ENCODE measurements at regions not wholly inside any gene's neighbourhood (a gene's known extent, or its start where the extent isn't known, plus 50 kb on each side); places are given as distances from the start of the nearest gene placed in this dataset.

DNA sequence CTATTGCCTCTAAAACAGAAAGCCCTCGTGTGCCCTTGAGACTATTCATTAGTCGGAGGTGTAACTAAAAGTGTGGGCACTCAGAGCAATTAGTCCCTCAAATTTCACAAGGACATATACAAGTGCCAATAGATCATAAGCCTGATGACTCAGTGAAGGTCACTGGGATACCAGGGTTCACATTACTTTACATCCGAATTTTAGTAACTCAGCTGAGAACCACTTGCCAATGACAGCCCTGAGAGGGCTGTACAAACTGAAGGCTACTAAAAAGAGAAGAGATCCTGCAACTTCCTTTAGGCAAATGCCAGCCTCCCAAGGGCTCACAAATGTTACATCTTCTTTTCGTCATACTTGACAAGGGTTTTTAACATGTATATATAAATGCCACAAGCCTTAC lies 369.6 kb downstream of the TENT5A start:
- 92% methylated on average over 4 of the region's 4 CpGs; no CpG with 5 or more reads in 1 of the 2 experiments for WGBS, 2 experiments (ENCODE audit: extremely low coverage in 1 of 2, insufficient coverage in 1 of 2, insufficient read length in 1 of 2, insufficient replicate concordance in 2 of 2, low coverage in 1 of 2, low lambda C conversion rate in 2 of 2, missing lambda C conversion rate in 1 of 2)

More for the DNA sequence above, 369.6 kb downstream of the TENT5A start:
- H3K4me1 ChIP-seq (replicated peaks in 1 of 4; ENCODE audit: control insufficient read depth in 3 of 4, insufficient read depth in 4 of 4, low read length in 3 of 4) = no peaks in the 10 kb centered on the region
- no peak overlapping the region for H2BK5ac ChIP-seq (ENCODE audit: low read depth, low read length)
- H4K5ac ChIP-seq (ENCODE audit: insufficient read length, low read depth, low read length) = no peak overlapping the region
- H2AFZ ChIP-seq (ENCODE audit: low read length) = no peak overlapping the region
- H2BK15ac ChIP-seq (ENCODE audit: low read length) = no peak overlapping the region
- H3K4me2 ChIP-seq (ENCODE audit: insufficient read depth in 1 of 2, low read depth in 2 of 2, low read length in 2 of 2) = no peak overlapping the region
- H4K8ac ChIP-seq (ENCODE audit: extremely low read depth, insufficient read depth, low read length) = no peak overlapping the region
- H3K23ac ChIP-seq (ENCODE audit: insufficient read length) = no peak overlapping the region
- H2BK20ac ChIP-seq (ENCODE audit: low read length) = no peak overlapping the region
- no peaks in the 10 kb centered on the region for H4K20me1 ChIP-seq (replicated peaks in 1 of 2; ENCODE audit: control insufficient read depth in 1 of 2, insufficient read depth in 2 of 2, low read length in 2 of 2)
- H3K56ac ChIP-seq (replicated peaks; ENCODE audit: insufficient read length, low read depth, low read length) = no peak overlapping the region
- no peak overlapping the region for H3K27ac ChIP-seq (ENCODE audit: low read depth, low read length)
- H3K27me3 ChIP-seq (replicated peaks in 1 of 4; ENCODE audit: control insufficient read depth in 3 of 4, extremely low read depth in 1 of 4, insufficient read depth in 3 of 4, low read length in 3 of 4) = no peaks in the 10 kb centered on the region
- no peak overlapping the region for H3K18ac ChIP-seq (ENCODE audit: extremely low read depth, low read length)
- no peaks in the 10 kb centered on the region for H3K79me1 ChIP-seq (ENCODE audit: low read depth, low read length)
- H3K4me3 ChIP-seq (ENCODE audit: extremely low read depth in 1 of 4, insufficient read depth in 2 of 4, low read depth in 3 of 4, low read length in 4 of 4) = no peak overlapping the region
- no peak for FAIRE-seq
- POLR2A ChIA-PET (ENCODE audit: partially characterized antibody) = no interaction called here
- no peak overlapping the region for H4K91ac ChIP-seq (replicated peaks; ENCODE audit: insufficient read length, low read length)
- H3K23me2 ChIP-seq (ENCODE audit: low read depth, low read length) = no peaks in the 10 kb centered on the region
- no peak overlapping the region for H3K9ac ChIP-seq (replicated peaks in 1 of 4; ENCODE audit: extremely low read depth in 1 of 4, low read depth in 3 of 4, low read length in 3 of 4)
- H3K79me2 ChIP-seq (ENCODE audit: control insufficient read depth in 1 of 2, insufficient read depth in 2 of 2, low read length in 2 of 2) = no peaks in the 10 kb centered on the region
- no peak for TF ChIP-seq RNF2 (IDR thresholded peaks at IDR 0.05; ENCODE audit: borderline replicate concordance, low read depth, low read length, missing control alignments, poor library complexity, severe bottlenecking)
- no peak for TF ChIP-seq SIX5 (IDR thresholded peaks at IDR 0.05; ENCODE audit: low read depth, low read length)
- TF ChIP-seq JUN (IDR thresholded peaks at IDR 0.05; ENCODE audit: low read depth, low read length) = no peak
- TF ChIP-seq POLR2AphosphoS5 (IDR thresholded peaks at IDR 0.05; ENCODE audit: low read depth, low read length) = no peak
- no peak for TF ChIP-seq SRF (IDR thresholded peaks at IDR 0.05; ENCODE audit: low read depth, low read length)
- no peak for TF ChIP-seq GTF2F1 (IDR thresholded peaks at IDR 0.05; ENCODE audit: borderline replicate concordance, low read depth, low read length)
- TF ChIP-seq SP1 (IDR thresholded peaks at IDR 0.05; ENCODE audit: low read depth, low read length) = no peak
- TF ChIP-seq JUND (IDR thresholded peaks at IDR 0.05; ENCODE audit: low read length) = no peak
- TF ChIP-seq POLR2A (IDR thresholded peaks at IDR 0.05; ENCODE audit: control extremely low read depth in 1 of 2, low read depth in 2 of 2, low read length in 2 of 2) = no peak
- TF ChIP-seq CHD2 (IDR thresholded peaks at IDR 0.05; ENCODE audit: low read length) = no peak
- no peak for TF ChIP-seq RXRA (IDR thresholded peaks at IDR 0.05; ENCODE audit: insufficient read depth, low read depth, low read length)
- TF ChIP-seq BACH1 (IDR thresholded peaks at IDR 0.05; ENCODE audit: low read length) = no peak
- TF ChIP-seq TAF7 (optimal IDR thresholded peaks at IDR 0.05; ENCODE audit: borderline replicate concordance, low read depth, low read length) = no peak
- no peak for TF ChIP-seq SP2 (IDR thresholded peaks at IDR 0.05; ENCODE audit: low read length)
- TF ChIP-seq TEAD4 (IDR thresholded peaks at IDR 0.05; ENCODE audit: low read depth, low read length) = no peak
- TF ChIP-seq NANOG (IDR thresholded peaks at IDR 0.05; ENCODE audit: insufficient read depth, low read depth, low read length, poor library complexity, severe bottlenecking) = no peak
- TF ChIP-seq MAFK (IDR thresholded peaks at IDR 0.05; ENCODE audit: low read depth, low read length) = no peak
- TF ChIP-seq SUZ12 (IDR thresholded peaks at IDR 0.05; ENCODE audit: low read length) = no peak
- no peak overlapping the region for H3K4ac ChIP-seq (replicated peaks; ENCODE audit: insufficient read length, low read depth, low read length)
- H3K9me3 ChIP-seq (ENCODE audit: insufficient read depth in 2 of 2, low read depth in 1 of 2, low read length in 1 of 2) = no peaks in the 10 kb centered on the region
- DNase-seq (ENCODE audit: low read depth in 1 of 2, low spot score in 2 of 2) = no peak
- CTCF ChIA-PET (ENCODE audit: partially characterized antibody) = no interaction called here
- H3K36me3 ChIP-seq (ENCODE audit: control insufficient read depth in 2 of 4, insufficient read depth in 4 of 4, low read length in 3 of 4) = no peaks in the 10 kb centered on the region
- H2AK5ac ChIP-seq (ENCODE audit: low read depth, low read length) = no peak overlapping the region
- no peak overlapping the region for H2BK120ac ChIP-seq (replicated peaks; ENCODE audit: low read depth, low read length)
- no peak overlapping the region for H3K14ac ChIP-seq (ENCODE audit: insufficient read length)
- H2BK12ac ChIP-seq (ENCODE audit: low read depth, low read length) = no peak overlapping the region

Measured in H1 (cell line).